Right kidney (tissue), 1 donor: ENCODE measurements at regions not wholly inside any gene's neighbourhood (a gene's known extent, or its start where the extent isn't known, plus 50 kb on each side); places are given as distances from the start of the nearest gene placed in this dataset.
A peak's percentile ranks its signal among the peaks of the same experiment; 100 is the strongest.
"Not testable (repeated sequence)": the region's sequence is repeated elsewhere in the genome, so short reads cannot be mapped to it uniquely, and the experiment has no call there.

Experiments
- DNase-seq: peaks from one replicate; pipeline ENCODE4 v3.0.0-alpha.2; 2016

- DNase-seq, result no peak
These were observed 1137.1 kb downstream of the OLFM4 start for GRCh38 chr13:54165581-54166215.

DNA sequence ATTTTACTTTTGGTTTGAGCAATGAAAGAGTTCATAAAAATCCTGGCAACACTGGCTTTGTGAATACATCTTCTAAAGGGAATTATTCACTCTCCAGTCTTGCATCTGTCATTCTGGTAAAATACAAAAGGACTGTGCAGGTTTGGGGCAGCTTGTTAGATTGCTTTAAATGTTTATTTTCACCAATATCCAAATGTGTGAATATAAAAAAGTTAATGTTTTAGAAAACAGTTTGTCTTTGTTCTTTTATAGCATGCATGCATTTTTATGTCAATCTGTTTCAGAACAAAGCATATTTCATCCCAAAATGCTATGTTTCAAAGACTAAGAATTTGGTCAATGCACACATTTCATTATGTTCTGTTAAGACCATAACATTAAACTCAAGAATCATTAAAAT, 1145.4 kb downstream of the OLFM4 start:
- no peak for DNase-seq

DNA sequence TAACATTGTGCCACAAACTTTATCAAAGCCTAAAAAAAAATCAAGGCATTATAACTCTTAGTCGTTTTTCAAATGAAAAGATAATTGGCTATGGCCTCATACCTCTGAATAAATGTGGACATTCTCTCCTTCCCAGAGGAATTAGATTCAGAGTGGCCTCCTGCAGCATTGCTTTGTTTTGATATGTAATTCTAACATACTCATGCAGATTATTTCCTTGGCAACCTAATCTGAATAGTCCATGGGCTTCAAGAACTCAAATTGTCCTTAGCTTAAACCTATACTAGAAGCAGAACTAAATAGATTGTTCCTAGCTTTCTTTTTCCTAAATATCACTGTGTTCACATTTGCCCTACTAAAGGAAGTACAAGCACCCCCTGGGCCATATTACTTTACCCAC, 1146.9 kb downstream of the OLFM4 start:
- no peak for DNase-seq

DNA sequence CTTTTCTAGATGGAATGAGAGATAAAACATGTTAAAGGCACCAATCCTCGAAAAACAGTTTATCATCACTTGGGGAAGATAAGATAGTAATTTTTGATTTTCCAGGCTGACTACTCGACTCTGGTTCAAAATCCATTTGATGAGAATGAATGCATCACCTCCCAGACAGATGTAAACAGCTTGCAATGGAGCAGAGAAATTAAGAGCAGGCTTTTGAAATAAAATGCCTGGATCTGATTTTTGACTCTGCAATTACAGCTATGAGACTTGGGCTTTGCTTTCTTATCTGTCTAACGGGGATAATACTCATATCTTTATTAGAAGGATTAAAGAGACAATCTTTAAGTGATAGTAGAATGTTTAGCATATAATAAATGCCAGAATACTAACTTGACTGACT, 1148.9 kb downstream of the OLFM4 start:
- DNase-seq, result no peak

GRCh38 chr13:54183166-54183565, 1154.6 kb downstream of the OLFM4 start:
- DNase-seq, result no peak

DNA sequence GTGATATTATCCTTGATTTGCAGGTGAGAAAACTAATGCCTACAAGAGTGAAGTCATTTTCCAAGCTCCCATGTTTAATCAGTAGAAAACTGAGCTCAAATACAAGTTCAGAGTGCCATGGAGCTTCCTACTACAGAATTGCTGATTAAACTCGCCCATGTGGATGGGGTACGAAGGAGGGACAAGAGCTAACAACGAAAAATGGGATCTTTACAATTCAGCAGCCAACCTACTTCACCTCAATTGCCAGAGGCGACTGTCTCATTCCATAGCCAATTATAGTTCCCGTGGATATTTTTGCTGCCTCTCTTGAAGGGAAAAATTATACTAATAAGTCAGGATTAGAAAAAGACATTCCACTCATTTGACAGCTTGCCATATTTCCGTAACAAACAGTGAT, 1155.1 kb downstream of the OLFM4 start:
- no peak for DNase-seq

DNA sequence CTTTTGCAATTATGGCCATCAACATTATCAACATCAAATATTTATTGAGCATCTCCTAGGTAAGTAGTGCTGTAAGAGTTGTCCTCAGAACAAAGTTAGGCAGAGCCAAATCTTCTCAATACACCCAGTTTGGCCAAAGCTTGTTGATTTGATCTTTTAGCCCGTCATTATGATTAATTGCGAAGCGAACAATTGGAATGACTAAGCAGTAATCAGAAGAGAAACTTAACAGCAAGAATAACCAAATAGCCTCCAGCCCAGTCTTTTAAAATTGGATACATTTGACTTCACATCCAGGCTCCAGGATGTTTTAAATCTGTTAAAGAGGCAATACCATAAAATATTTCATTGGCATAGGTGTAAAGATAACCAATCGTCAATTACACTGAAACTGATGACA, 1156.0 kb downstream of the OLFM4 start:
- no peak for DNase-seq

DNA sequence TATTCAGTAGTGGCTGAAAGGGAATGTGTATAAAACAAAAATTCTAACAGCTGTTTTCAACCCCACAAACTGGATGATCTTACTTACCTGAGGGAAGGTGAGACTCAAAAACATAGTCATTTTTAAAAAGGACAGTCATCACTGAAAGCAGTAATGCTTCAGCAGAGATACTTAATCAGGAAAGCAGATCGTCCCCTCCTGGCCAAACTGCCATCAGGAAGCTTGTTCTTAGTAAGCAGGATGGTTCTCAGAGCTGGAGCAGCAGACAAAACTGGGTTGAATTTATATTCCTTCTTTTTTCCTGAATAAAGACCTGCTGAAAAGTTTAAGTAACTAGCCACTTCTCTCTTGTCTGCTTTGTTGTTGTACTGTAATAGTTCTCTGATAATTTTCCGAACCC, 1156.5 kb downstream of the OLFM4 start:
- DNase-seq, result no peak

- DNase-seq, result no peak
These were observed 1157.2 kb downstream of the OLFM4 start for GRCh38 chr13:54185785-54186184.

- DNase-seq, result no peak
These were observed 1158.8 kb downstream of the OLFM4 start for GRCh38 chr13:54187461-54187860.

DNA sequence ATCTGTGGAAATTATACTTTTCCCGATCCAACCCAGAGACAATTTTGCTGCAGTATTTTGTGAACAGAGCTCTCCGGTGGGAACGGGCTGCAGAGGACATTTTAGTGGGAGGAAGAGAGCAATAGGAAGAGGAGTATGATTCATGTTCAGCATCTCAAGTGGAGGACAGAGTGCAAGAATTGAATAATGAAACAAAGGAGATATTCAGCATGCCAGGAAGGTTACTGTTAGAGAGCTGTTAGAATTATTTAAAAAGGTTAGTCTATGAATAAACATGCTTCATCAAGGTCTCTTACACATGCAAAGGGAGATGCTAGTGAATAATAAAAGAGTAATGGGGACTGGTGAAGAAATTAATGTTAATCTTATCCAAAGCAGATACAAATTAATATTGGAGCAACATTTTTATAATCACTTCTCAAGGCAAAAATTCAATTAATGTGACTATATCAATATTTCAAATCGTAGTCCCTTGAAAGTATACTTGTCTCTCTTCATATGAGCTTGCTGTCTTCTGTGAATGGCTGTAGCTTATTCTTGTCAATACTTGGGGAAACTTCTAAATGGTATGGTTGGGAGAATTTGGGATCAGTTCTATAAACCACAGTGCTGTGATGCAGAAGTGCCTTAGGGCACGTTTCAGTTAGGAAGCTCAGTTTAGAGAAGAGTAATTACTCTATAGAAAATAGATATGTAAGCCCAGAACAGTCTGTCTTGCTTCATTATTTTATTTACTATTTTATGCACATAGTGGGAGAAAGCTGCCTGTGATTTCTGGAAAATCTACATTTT, 1165.8 kb downstream of the OLFM4 start:
- DNase-seq, result no peak

- no peak for DNase-seq
These were observed 1168.1 kb downstream of the OLFM4 start for GRCh38 chr13:54196684-54197083.

- DNase-seq, result no peak
These were observed 1170.3 kb downstream of the OLFM4 start for GRCh38 chr13:54198911-54199310.

GRCh38 chr13:54206626-54207025, 1178.0 kb downstream of the OLFM4 start:
- no peak for DNase-seq

- DNase-seq, result no peak
These were observed 1181.9 kb downstream of the OLFM4 start for GRCh38 chr13:54210397-54211049.

DNA sequence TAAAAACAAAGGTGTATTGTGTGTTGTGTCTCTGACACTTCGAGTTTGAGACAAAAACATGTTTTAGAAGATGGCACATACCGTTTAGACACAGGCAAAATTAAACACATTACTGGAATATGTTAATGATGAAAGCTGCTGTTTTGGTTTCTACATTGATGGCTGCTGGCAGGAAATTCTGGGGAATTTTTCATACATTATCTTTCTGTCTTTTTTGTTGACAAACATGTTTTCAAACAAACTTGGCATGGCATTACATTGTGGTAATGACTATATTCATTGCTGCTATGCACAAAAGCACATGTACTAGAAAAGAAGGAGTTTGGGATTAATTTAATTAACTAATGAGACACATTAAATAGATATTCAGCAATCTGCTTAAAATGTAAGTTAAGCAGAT, 1187.6 kb downstream of the OLFM4 start:
- no peak for DNase-seq

DNA sequence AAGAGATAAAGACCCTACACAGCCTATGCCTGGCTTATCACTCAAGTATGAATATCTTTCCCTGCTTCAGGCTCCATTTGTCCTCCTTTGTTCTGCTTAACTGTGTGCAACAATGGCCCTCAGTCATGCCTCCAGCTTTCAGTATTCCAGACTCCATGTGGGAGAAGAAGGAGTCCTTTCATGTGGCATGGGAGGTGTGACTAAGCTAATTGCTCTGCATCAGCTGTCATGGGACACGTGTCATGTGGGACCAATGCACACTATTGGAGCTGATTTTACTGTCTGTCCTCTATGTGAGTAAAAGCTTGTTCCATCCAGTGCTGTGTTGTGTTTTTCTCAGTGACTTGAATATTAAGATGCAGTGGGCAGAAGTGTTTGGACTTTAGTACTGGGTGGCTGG, 1198.3 kb downstream of the OLFM4 start:
- DNase-seq, result no peak

DNA sequence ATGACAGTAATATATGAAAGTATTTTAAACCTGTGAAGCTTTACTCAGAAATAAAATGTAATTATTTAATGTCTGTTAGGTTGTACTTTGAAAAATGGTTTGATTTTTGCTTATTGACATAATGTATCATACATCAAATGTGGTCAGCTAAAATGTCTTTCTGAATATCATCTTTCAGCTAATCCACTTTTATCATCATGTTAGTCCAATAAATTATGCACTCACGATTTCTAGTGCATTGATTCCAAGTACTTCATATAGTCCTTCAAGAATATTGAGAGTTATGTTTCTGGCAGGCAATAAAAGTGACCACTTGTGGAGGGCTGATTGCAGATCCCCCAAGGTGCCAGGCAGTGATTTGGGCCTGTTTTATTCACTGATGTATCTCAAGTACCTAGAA, 1204.1 kb downstream of the OLFM4 start:
- DNase-seq, result no peak

DNA sequence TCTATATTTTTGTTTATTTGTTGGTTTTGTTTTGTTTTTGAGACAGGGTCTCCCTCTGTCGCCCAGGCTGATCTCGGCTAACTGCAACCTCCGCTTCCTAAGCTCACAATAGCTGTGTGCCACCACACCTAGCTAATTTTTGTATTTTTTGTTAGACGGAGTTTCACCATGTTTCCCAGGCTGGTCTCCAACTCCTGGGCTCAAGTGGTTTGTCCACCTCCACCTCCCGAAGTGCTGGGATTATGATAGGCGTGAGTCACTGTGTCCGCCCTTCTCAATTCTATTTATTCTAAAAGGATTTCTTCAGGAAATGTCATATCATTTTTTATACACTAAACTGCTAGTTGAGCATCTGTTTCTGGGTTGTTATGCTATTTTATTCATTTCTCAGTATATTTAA, 1206.0 kb downstream of the OLFM4 start:
- DNase-seq, result no peak

- DNase-seq, result peak; percentile 1
These were observed 1213.1 kb downstream of the OLFM4 start for GRCh38 chr13:54241719-54242118.

DNA sequence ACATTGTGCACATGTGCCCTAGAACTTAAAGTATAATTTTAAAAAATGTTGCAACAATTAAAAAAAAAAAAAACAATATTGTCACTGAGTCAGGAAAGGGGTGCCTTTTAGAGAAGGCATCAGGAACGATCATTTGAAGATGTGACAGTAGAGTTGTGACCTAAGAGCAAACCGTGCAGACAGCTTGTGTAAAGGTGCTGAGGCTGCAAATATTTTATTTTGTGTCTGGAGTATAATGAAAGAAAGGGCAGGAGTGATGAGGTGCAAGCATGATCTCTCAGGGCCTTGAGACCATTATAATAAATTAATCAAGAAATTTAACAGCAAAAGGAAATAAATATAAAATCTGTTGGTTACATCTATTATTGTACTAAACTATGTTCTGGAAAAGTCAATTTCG, 1219.7 kb downstream of the OLFM4 start:
- no peak for DNase-seq

- DNase-seq, result no peak
These were observed 1233.2 kb downstream of the OLFM4 start for GRCh38 chr13:54261856-54262255.

GRCh38 chr13:54263868-54264267, 1235.3 kb downstream of the OLFM4 start:
- DNase-seq, result no peak

DNA sequence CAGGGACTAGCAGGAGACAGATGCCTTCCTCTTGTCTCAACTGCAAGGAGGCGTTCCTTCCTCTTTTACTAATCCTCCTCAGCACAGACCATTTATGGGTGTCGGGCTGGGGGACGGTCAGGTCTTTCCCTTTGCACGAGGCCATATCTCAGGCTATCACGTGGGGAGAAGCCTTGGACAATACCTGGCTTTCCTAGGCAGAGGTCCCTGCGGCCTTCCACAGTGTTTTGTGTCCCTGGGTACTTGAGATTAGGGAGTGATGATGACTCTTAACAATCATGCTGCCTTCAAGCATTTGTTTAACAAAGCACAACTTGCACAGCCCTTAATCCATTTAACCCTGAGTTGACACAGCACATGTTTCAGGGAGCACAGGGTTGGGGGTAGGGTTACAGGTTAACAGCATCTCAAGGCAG, 1238.6 kb downstream of the OLFM4 start:
- DNase-seq, result not testable (repeated sequence)
